GM12872 (cell line): ENCODE measurements at regions not wholly inside any gene's neighbourhood (a gene's known extent, or its start where the extent isn't known, plus 50 kb on each side); places are given as distances from the start of the nearest gene placed in this dataset.

Experiments used
- CTCF ChIP-seq: IDR thresholded peaks from 3 replicates; pipeline ENCODE4 v1.5.1; 2011; ENCODE audit warnings: low read depth, mild to moderate bottlenecking, low read length, moderate library complexity; ENCODE audit not compliant: insufficient read depth

DNA sequence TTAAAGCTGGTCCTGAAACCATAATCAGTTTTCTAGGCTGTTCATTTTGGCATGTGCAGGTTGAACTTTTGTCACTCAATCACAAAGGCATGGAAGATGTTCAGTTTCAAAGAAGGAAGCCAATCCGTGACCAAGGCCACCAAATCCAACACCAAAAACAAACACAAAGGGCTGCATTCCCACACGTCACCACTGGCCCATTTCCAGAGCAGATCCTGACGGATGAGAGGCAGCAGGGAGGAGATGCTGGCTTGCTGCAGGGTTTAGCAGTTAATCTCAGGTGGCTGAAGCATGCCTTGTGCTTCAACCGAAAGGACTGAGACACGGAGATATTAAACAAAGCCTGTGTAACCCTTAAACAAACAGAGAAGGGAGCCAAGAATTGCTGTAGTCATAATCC, 191.9 kb upstream of the CTAGE1 start:
- no peak for TF ChIP-seq CTCF

DNA sequence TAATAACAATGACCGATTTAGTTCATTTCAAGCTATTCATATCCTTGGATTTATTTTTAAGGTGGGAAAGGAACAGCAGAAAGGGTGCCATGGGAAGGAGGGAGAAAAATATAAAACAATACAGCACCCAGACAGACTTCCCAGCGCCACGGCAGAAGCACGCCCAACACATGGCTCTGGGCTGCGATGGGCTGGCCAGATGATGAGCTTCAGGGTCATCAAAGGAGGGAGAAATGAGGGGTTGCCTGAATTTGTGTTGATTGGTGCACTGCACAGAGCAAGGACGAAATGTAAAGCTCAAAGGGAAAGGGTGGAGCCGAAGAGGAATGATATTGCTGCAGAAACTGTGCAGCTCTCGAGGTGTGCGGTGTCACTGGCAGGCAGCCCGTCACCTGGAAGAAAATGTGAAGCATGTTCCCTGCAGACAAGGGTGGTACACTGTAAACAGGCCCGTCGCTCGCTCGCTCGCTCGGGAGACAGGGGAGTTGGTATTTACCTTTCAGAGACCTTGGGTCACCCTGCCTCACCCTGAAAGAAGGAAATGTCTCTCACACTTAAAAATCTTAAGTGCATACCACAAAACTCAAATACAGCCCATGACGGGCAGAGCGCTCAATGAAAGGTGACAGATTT, 195.5 kb upstream of the CTAGE1 start:
- TF ChIP-seq CTCF = no peak

DNA sequence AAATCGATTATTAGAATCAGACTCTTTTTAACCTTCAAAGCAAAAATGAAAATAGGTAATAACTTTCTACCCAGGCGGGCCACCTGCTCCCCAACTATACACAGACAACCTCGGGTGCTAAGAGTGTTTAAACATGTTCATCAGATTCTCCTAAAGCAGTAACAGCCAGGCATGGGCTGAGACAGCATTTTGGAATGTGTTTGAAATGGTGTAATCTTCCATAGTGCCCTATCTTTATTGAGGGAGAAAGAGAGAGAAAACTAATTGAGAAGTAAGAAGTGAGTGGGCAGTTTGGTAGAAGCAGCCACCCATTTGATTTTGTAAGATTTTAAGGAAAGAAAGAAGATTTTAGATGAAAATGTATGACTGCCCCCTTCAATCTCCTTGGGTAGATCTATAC, 196.1 kb upstream of the CTAGE1 start:
- no peak for TF ChIP-seq CTCF

DNA sequence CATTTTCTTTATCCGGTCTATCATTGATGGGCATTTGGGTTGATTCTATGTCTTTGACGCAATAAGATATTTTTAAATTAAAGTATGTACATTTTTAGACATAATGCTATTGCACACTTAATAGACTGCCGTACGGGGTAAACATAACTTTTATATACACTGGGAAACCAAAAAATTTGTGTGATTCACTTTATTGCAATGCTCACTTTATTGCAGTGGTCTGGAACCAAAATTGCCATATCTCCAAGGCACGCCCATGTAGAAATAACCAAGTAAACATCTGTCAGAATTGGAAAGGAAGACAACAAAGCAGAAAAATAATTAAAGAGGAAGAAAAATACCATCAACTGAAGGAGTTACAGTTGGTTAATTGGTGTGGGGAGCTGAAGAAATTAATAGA, 205.8 kb upstream of the CTAGE1 start:
- no peak for TF ChIP-seq CTCF

GRCh38 chr18:22624176-22624575, 206.5 kb upstream of the CTAGE1 start:
- TF ChIP-seq CTCF = no peak

GRCh38 chr18:22625406-22625805, 207.7 kb upstream of the CTAGE1 start:
- no peak for TF ChIP-seq CTCF

- no peak for TF ChIP-seq CTCF
These were observed 209.1 kb upstream of the CTAGE1 start for GRCh38 chr18:22626771-22627170.

DNA sequence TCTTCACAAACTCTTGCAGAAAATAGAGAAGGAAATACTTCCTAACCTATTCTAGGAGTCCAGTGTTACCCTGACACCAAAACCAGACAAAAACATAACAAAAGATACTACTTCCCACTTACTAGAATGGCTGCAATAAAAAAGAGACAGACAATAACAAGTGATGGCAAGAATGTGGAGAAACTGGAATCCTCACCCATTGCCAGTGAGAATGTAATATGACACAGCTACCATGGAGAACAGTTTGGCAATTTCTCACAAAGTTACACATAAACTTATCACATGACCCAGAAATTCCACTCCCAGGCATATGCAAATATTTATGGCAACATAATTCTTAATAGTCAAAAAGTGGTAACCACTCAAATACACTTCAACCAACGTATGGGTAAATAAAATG, 209.8 kb upstream of the CTAGE1 start:
- TF ChIP-seq CTCF = no peak
